SU-DHL-6 (cell line): ENCODE measurements at regions not wholly inside any gene's neighbourhood (a gene's known extent, or its start where the extent isn't known, plus 50 kb on each side); places are given as distances from the start of the nearest gene placed in this dataset.

Experiments used
- CTCF ChIP-seq: fragments of 200-600 bp; sonication (generic); IDR thresholded peaks from one replicate; pipeline ENCODE4 v1.5.1; 2017; ENCODE audit warnings: antibody characterized with exemption, mild to moderate bottlenecking, low read length, moderate library complexity; ENCODE audit not compliant: insufficient read depth, poor library complexity, severe bottlenecking
- EZH2phosphoT487 ChIP-seq: fragments of 200-600 bp; sonication (generic), shearing (Covaris generic); conservative IDR thresholded peaks from 2 replicates; pipeline ENCODE4 v1.6.1; 2018; ENCODE audit warnings: mild to moderate bottlenecking, antibody characterized with exemption, low read length, moderate library complexity, mixed read lengths

- TF ChIP-seq CTCF: no peak
- TF ChIP-seq EZH2phosphoT487: no peak
Measured at GRCh38 chr12:89238593-89238992, 113.7 kb downstream of the DUSP6 start.
